ENCODE measurements at regions not wholly inside any gene's neighbourhood (a gene's known extent, or its start where the extent isn't known, plus 50 kb on each side); places are given as distances from the start of the nearest gene placed in this dataset.

GRCh38 chr6:140871911-140872310, 1260.8 kb upstream of the GJE1 start:
- no peak for DNase-seq

DNA sequence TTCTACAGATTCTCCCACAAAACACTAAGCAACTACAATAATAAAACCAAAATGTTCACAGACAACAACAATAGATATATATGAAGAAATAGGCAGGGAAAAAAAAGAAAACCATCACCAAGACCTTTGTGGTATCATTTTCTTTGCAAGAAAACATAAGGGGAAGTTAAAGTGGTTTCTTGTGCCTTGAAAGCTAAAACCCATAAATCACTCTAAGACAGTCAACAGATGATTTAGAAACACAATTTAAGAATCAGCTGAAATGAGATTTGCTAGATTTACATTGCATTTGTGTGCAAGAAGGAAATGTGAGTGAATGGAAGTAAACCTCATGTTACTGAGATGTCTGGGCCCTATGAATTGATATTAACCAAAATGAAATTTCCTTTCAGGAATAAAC, 1265.4 kb upstream of the GJE1 start:
- no peak for DNase-seq

GRCh38 chr6:140858381-140858971, 1274.2 kb upstream of the GJE1 start:
- DNase-seq, result no peak

GRCh38 chr6:140857739-140858380, 1274.9 kb upstream of the GJE1 start:
- DNase-seq, result peak in 1 of 2 experiments; percentile 14

DNA sequence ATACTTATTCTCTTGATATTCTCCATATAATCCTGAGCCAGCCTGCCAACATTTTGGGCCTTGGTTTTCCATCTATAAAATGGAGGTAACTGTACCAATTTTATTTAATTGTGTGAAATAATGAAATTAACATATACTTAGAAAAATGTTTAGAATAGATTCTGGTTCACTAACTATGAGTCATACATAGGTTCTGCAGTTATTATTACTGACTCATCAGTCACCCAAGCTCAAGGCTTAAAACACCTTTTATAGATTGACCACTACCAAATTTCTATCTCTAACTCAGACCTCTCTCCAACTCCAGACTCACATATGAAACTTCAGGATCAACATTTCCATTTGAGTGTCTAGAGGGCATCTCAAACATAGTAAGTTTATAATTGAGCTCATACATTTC, 1277.2 kb upstream of the GJE1 start:
- no peak for DNase-seq

- no peak for DNase-seq
These were observed 1278.4 kb upstream of the GJE1 start for GRCh38 chr6:140854318-140854717.

- DNase-seq, result no peak
These were observed 1282.3 kb upstream of the GJE1 start for GRCh38 chr6:140850438-140850837.

DNA sequence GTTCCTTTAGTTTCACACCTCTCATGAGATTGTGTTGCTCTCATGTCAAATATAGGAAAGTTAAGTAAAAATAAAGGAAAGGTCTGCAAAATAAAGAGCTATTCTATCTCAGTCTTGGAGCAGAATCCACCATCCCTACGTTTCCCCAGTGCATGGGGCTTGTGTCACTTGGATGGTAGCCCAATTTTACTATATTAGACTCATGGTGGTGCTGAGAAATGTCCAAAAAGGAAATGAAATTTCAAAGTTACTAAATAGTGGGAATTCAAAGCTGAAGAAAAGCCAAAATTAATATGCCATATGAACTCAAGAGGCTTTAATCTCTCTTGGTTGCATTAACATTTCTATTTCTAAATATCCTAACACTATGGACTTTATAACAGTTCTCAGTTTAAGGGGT, 1283.3 kb upstream of the GJE1 start:
- DNase-seq, result no peak

GRCh38 chr6:140847262-140847645, 1285.5 kb upstream of the GJE1 start:
- DNase-seq, result no peak

GRCh38 chr6:140846503-140847261, 1286.0 kb upstream of the GJE1 start:
- no peak for DNase-seq

DNA sequence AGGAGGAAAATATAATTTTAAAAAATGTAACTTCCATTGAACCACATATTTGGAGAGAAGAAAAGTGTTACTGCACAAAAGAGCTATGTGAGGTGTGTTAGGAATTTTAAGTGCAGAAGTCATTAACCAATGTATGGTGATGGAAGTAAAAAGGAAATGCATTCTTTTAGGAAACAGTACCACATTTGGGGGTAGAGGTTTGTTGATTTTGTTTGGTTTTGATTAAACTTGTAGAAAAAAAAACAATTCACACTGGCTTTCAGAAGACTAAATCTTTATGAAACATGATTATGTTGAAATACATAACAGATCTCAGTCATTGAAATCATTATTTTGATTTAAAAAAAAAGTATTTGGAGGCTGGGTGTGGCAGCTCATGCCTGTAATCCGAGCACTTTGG, 1287.0 kb upstream of the GJE1 start:
- DNase-seq, result no peak

GRCh38 chr6:140844167-140844566, 1288.6 kb upstream of the GJE1 start:
- no peak for DNase-seq

DNA sequence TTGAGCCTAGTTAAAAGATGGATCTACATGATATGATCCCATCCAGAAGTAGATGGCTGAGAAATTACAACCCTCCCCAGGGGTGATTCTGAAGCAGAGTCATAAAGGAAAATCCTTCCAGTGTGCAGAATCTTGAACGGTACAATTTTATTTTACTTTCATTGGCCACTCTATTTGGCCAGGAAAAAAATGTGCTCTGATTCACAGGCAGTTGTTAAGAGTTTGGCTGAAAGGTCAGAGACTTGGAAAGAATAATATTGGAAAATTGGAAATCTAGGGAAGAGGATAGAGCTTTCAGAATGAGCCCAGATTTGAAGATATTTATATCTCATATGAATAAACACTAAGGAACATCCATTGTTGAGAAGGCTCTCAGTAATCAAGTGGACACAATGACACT, 1299.3 kb upstream of the GJE1 start:
- DNase-seq, result no peak

- no peak for DNase-seq
These were observed 1302.1 kb upstream of the GJE1 start for GRCh38 chr6:140830666-140831065.

GRCh38 chr6:140828856-140829255, 1303.9 kb upstream of the GJE1 start:
- DNase-seq, result no peak

DNA sequence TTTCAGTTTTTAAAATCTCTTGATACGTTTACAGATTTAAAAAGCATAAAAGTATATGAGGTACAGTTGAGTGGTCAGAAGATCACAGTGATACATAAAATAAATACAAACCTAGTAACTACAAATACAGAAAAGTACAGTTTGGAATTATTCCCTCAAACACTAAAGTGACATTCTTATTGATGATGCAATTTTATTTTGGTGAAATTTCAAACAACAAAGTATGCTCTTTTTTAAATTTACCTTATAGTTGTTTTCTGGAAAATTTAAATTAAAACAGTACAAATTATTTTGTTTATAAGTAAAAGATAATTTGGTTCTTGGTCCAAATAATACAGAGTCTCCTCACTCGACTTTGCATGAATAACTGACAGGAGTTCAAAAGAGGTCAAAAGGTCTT, 1305.1 kb upstream of the GJE1 start:
- DNase-seq, result no peak

DNA sequence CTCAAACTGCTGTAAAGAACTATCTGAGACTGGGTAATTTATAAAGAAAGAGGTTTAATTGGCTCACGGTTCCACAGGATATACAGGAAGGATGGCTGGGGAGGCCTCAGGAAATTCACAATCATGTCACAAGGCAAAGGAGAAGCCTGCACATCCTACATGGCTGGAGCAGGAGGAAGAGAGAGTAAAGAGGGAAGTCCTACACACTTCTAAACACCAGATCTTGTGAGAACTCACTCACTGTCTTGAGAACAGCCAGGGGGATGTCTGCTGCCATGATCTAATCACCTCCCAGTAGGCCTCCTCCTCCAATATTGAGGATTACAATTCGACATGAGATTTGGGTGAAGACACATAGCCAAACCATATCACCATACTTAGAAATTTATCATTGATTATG, 1307.0 kb upstream of the GJE1 start:
- no peak for DNase-seq

GRCh38 chr6:140824595-140824994, 1308.1 kb upstream of the GJE1 start:
- no peak for DNase-seq

DNA sequence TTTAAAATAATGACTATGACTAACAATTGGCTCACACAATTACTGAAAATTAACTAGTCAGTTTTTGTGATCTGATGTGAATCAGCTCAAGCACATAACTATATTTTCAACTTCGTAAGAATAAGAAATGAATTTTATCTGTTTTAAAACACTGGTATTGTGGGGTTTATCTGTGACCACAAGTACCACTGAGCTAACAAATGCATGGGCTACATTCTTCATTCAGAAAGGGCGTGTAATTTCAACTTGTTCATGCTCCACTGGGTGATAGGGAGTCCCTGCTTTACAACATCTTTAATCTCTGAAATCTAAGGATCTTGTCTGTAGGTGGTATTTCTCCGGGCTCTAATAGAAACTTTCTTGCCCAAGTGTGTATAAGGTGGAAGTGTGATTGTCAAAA, 1311.5 kb upstream of the GJE1 start:
- DNase-seq, result no peak

DNA sequence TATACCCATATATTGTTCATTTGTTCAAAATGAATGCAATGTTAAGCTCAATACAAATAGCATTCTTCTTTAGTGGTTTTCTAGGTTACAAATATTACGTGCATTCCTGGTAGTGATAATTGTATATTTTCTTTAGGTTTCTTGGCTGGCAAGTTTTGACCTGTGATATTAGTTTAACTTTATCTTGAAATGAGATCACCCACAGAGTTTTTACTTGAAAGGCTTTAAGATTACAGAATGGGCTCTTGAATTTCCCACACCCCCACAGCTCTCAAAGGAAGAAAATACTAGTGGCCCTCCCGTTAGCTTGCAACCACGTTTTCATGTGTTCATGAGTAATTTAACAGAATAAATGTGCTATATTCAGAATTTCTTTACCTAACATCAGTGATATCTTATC, 1315.5 kb upstream of the GJE1 start:
- no peak for DNase-seq

DNA sequence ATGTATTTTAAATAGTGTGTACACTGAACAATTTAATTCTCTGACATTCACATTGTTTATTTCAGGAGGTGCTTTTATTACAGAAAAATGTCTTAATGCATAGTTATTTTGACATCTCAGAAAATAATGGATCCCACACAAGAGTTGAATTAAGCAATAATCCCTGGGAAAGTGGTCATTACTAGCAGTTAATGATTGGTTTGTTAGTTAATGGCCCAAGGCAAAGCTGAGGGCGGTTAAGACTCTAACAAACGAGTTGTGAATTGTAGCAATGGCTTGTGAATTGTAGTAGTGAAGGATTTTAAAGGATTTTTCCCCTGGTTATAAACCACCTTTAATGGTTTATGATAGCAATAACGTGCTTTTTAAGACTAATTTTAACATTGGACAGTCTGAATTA, 1316.0 kb upstream of the GJE1 start:
- no peak for DNase-seq

- no peak for DNase-seq
These were observed 1320.1 kb upstream of the GJE1 start for GRCh38 chr6:140812636-140813035.

GRCh38 chr6:140811642-140812041, 1321.1 kb upstream of the GJE1 start:
- no peak for DNase-seq

- no peak for DNase-seq
These were observed 1323.0 kb upstream of the GJE1 start for GRCh38 chr6:140809694-140810101.

DNA sequence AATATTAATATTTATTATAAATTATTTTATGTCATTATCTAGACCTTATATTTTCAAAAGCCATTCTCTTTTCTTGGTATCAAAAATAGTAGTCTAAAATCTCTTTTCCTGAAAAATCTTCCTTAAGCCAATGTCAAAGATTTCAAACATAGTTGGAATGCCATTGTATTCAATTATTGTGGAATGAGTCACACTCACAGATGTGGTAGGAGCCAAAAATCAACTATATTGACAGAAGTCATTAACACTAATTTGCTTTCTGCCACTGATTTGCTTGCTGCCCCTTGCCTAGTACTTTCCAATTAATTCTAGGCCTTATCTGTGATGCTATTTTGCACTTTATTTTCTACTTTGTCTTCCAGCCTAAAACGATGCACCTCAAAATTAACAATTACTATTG, 1326.3 kb upstream of the GJE1 start:
- DNase-seq, result no peak

Measured in SHP77 (cell line).